ENCODE measurements at regions not wholly inside any gene's neighbourhood (a gene's known extent, or its start where the extent isn't known, plus 50 kb on each side); places are given as distances from the start of the nearest gene placed in this dataset.

GRCh38 chr12:34334538-34334937 lies 312.2 kb downstream of the ALG10 start:
- TF ChIP-seq EZH2phosphoT487 (IDR thresholded peaks at IDR 0.05; ENCODE audit: borderline replicate concordance, low read depth) (no peak), REST (IDR thresholded peaks at IDR 0.05; ENCODE audit: low read depth, low read length) (no peak), POLR2AphosphoS5 (IDR thresholded peaks at IDR 0.05; ENCODE audit: low read depth, low read length) (no peak), FOXJ3 (CRISPR knock-in tag; IDR thresholded peaks at IDR 0.05) (no peak), RXRA (IDR thresholded peaks at IDR 0.05; ENCODE audit: borderline replicate concordance, low read depth) (no peak), CTCF (IDR thresholded peaks at IDR 0.05) (no peak), ZBTB33 (IDR thresholded peaks at IDR 0.05; ENCODE audit: borderline replicate concordance, low read depth) (no peak), TAF1 (IDR thresholded peaks at IDR 0.05; ENCODE audit: borderline replicate concordance, low read depth, low read length) (no peak), MXI1 (IDR thresholded peaks at IDR 0.05; ENCODE audit: low read depth, low read length) (no peak), RAD21 (IDR thresholded peaks at IDR 0.05; ENCODE audit: low read length) (no peak), JUND (IDR thresholded peaks at IDR 0.05) (no peak), RCOR1 (IDR thresholded peaks at IDR 0.05; ENCODE audit: low read length) (no peak)
